NT2/D1 (cell line): ENCODE measurements at regions not wholly inside any gene's neighbourhood (a gene's known extent, or its start where the extent isn't known, plus 50 kb on each side); places are given as distances from the start of the nearest gene placed in this dataset.

Experiments used
- SUZ12 ChIP-seq: IDR thresholded peaks from 2 replicates; pipeline ENCODE4 v1.6.1; 2011; ENCODE audit not compliant: insufficient read length, insufficient read depth; ENCODE audit errors: extremely low read depth
- YY1 ChIP-seq: IDR thresholded peaks from 2 replicates; pipeline ENCODE4 v1.6.1; 2011; ENCODE audit not compliant: insufficient read length, insufficient read depth
- ZNF274 ChIP-seq: IDR thresholded peaks from 2 replicates; pipeline ENCODE4 v1.6.1; 2011; ENCODE audit warnings: mild to moderate bottlenecking, low read depth, low read length

- TF ChIP-seq YY1 (no peak), SUZ12 (no peak), ZNF274 (no peak)
Observed at GRCh38 chr13:53398051-53398450, 369.4 kb downstream of the OLFM4 start.
